ENCODE measurements at regions not wholly inside any gene's neighbourhood (a gene's known extent, or its start where the extent isn't known, plus 50 kb on each side); places are given as distances from the start of the nearest gene placed in this dataset.
"Not testable (repeated sequence)": the region's sequence is repeated elsewhere in the genome, so short reads cannot be mapped to it uniquely, and the experiment has no call there.

DNA sequence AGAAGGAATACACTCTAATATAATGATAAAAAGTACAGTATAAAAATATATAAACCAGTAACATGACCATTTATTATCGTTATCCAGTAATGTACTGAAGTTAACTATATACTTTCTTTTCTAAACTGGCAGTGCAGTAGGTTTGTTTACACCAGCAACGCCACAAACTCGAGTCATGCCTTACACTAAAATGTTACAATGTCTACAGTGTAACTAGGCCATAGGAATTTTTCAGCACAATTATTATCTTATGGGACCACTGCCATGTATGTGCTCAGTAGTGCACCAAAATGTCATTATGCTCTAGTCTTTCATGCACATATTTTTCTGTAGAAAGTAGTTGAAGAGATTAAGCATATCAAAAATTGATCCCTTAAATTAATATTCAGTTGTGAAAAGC, 609.8 kb upstream of the BCHE start:
- DNase-seq (ENCODE audit: low spot score): no peak

DNA sequence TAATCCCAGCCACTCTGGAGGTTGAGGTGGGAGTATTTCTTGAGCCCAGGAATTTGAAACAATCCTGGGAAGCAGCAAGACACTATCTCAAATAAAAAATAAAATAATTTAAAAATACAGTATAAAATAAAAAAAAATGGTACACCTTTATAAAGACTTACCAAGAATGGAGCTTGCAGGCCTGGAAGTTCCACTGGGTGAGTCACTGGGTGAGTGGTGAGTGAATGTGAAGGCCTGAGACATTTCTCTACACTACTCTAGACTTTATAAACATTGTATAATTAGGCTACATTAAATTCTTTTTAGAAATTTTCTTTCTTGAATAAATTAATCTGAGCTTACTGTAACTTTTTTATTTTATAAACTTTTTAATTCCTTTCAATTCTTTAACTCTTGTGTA, 609.1 kb upstream of the BCHE start:
- no peak for DNase-seq (ENCODE audit: low spot score)

DNA sequence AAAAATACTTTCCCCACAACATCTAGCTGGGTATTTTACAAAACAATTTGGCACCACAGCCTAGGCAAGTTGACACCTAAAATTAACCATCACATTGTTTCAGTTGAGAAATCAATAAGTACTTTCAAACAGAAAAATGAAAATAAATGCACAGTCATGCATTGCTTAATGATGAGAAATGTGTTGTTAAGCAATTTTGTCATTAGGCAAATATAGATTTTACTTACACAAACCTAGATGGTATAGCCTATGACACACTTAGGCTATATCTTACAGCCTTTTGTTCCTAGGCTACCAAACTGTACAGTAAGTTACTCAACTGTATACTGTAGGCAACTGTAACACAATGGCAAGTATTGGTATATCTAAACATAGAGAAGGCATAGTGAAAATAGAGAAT, 608.6 kb upstream of the BCHE start:
- DNase-seq (ENCODE audit: low spot score): no peak

DNA sequence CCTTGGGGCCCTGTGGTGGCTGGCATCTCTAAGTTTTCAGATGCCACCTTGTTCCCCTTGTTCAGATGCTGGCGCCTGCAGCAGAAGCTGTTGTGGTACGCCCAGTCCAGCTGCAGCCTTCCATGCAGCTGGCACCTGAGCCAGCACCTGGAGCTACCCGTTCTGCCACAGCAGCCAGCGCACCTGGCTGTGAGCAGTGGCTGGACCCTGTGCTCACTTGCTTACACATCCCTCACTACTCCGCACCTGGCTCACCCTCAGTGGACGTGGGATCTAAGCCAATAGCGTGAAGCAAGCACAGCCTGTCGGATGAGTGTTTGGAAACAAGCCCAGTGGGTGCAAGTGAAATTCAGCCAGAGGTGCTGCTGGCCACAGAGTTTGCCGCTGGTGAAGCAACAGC, 607.5 kb upstream of the BCHE start:
- no peak for DNase-seq (ENCODE audit: low spot score)

DNA sequence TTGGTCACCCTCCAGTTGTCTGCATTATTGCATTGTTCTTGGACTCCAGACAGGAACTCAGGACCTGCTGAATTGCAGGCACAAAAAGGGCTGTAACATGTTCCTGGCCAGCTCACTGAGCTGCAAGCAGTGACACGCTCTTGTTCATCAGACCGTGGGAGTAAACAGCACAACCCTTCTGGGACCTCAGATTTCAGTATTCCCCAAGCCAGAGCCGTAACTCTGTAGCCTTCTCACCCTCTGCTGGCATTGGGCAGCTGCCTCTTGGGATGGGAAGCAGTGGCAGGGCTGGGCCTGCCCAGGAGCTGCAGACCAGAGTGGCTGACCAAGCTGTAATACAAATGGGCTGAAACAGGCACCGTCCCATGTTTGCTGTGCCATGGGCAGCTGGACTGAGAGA, 607.1 kb upstream of the BCHE start:
- DNase-seq (ENCODE audit: low spot score): no peak

DNA sequence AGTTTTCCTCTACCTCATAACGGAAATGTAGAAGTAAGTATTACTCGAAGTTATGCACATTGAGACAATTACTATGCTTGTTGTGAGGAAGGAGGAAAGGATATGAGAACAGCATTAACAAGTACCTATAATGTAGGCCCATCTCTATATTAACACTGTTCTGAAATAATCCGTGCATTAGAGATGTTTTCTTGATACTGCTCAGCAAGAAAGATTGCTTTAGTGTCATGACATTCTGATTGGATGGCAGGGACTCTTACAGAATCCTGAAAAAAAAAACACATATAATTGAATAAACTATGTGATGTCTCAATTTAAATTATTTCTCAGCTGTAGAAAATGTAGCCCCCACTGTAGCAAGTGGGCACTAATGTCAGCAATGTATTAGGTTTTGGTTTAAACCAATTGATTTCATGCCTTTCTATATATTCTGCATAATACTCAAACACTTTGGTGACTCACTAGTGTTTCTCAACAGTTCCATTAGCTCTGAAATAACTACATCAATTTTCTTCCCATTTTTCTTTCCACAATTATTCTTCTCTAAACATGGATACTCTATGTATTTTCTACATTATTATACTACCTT, 598.3 kb upstream of the BCHE start:
- DNase-seq (ENCODE audit: low spot score): no peak

DNA sequence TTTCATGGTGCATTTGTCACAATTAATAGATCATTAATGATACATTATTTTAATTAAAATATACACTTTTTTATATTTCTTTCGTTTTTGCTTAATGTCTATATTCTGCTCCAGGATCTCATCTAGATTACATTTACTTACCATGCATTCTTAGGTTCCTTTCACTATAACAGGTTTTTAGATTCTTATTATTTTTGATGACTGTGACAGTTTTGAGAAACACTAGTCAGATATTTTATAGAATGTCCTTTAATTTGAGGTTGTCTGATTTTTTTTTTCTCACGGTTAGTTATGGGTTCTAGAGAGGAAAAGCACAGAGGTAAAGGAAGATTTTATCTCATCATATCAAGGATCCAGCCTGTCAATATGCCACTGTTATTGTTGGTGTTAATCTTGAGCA, 595.8 kb upstream of the BCHE start:
- no peak for DNase-seq (ENCODE audit: low spot score)

DNA sequence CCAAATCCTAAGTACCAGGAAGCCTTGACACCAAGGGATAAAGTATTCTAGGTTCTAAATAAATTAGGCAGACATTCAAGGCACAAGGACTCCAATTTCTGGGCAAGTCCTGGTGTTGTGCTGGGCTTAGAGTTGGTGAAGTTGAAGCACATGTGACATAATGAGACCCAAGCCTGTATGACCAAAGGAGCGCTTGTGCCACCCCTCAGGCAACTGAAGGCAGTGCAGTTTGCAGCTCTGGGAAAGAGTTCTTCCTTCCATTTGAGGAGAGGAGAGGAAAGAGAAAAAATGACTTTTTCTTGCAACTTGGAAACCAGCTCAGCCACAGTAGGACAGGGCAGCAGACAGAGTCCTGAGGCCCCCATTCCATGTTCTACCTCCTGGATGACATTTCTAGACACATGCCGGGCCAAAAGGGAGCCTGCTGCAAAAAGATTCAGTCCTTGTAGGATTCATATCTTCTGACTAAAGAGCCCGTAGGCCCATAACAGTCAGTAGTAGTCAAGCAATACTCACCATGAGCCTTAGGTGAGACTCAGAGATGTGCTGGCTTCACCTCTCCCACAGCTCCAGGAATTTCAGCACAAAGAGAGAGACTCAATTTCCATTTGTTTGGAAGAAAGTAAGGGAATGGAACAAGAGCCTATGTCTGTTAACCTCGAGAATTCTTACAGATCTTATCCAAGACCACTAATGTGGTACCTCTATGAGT, 588.8 kb upstream of the BCHE start:
- no peak for DNase-seq (ENCODE audit: low spot score)

DNA sequence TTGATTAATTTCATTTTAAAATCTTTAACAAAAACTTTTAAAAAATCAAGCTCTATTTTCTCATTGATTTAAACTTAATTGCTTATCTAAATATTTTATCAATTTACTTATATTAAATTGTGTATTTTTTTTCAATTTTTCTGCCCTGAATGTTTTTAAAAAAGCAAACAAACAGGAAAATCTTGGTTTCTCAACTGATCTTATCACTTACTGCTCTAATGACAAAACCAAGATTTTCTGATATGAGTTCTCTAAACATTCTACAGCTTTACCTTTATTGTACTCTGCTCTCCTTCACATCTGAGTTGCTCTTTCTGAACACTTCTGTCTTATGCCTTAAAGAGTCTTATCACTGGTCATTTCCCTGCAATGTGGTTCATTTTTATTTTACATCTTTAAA, 587.8 kb upstream of the BCHE start:
- no peak for DNase-seq (ENCODE audit: low spot score)

DNA sequence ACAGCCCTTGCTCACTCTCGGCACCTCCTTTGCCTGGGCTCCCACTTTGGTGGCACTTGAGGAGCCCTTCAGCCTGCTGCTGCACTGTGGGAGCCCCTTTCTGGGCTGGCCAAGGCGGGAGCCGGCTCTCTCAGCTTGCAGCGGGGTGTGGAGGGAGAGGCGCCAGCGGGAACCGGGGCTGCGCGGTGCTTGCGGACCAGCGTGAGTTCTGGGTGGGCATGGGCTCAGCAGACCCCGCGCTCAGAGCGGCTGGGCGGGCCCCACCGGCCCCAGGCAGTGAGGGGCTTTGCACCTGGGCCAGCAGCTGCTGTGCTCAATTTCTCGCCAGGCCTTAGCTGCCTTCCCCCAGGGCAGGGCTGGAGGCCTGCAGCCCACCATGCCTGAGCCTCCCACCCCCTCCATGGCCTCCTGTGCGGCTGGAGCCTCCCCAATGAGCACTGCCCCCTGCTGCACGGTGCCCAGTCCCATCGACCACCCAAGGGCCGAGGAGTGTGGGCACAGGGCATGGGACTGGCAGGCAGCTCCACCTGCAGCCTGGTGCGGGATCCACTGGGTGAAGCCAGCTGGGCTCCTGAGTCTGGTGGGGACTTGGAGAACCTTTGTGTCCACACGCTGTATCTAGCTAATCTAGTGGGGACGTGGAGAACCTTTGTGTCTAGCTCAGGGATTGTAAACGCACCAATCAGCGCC, 586.7 kb upstream of the BCHE start:
- not testable (repeated sequence) for DNase-seq (ENCODE audit: low spot score)

DNA sequence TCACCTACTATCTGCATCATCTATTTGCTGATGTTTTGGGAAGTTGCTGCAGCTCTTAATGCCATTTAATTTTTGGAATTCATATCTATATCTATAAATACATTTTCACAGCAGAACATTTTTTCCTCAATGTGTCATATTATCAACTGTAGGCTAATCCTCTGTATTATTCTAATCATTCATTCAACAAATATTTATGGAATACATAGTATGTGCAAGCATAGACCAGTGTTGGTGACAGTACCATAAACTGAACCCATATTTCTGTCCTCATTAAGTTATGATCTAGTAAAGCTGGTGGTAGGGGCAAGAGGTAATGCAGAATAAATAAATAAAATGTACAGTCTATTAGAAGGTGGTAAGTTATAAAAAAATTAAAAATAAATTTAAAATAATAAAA, 585.3 kb upstream of the BCHE start:
- DNase-seq (ENCODE audit: low spot score): peak; percentile 1

DNA sequence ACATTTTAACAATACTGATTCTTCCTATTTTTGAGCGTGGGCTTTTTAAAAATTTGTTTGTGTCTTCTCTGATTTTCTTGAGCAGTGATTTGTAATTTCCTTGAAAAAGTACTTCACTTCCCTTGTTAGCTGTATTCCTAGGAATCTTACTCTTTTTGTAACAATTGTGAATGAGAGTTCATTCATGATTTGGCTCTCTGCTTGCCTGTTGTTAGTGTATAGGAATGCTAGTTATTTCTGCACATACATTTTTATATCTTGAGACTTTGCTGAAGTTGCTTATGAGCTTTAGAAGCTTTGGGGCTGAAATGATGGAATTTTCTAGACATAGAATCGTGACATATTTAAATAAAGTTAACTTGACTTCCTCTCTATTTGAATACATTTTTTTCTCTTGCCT, 582.8 kb upstream of the BCHE start:
- DNase-seq (ENCODE audit: low spot score): no peak

DNA sequence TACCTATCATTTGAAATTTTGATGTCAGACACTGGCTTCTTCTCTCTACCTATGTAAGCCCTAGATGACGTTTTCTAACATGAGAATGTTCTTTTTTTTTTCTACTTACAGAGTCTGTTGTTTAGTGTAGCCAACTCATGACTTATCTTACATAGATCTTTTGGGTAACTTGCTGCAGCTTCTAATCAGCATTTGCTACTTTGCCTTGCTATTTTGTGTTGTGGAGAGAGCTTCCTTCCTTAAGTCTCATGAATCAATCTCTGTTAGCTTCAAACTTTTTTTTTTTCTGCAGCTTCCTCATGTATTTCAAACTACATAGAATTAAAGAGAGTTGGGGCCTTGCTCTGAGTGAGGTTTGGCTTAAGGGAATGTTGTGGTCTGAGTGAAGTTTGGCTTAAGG, 568.7 kb upstream of the BCHE start:
- DNase-seq (ENCODE audit: low spot score): no peak

DNA sequence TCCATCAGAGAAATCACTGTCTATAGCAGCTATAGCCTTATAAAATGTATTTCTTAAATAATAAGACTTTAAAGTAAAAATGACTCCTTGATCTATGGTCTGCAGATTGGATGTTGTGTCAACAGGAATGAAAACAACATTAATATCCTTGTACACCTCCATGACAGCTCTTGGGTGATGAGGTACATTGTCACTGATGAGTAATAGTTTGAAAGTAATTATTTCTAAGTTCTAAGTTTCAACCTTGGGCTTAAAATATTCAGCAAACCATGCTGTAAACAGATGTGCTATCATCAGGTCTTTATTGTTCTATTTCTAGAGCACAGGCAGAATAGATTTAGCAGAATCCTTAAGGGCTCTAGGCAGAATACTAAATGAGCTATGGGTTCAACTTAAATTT, 568.2 kb upstream of the BCHE start:
- no peak for DNase-seq (ENCODE audit: low spot score)

DNA sequence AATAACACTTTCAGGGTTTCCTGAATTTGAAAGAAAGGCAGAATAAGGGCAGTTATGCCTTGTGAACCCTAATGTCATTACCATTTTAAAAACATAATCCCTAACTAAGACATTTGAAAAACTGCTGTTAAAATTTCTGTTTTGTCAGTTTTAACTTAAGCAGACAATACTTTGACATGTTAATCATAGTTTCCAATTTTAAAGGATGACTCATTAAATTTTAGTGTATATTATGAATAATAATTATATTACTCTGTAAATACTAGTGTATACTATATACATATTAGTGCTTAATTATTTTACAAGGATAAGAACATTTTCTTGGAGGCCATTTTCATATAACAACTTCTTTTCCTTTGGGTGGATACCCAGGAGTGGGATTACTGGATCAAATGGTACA, 553.1 kb upstream of the BCHE start:
- no peak for DNase-seq (ENCODE audit: low spot score)

DNA sequence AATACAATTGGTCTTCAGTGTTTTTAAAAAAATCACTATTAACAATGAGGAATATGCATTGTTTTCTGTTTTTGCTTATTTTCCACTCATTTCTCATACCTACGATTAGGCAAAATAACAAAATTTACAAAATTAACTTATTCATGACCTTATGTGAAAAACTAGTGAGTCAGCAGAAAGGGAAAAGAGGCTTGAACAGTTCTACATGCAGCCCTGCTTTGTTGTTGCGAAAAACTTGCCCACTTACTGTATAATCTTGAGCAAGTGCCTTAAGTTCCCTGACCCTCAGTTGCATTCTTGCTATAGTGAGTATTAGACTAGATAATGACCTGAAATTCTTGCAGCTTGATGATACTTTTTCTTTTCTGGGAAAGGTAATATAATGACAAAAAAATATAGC, 551.1 kb upstream of the BCHE start:
- no peak for DNase-seq (ENCODE audit: low spot score)

DNA sequence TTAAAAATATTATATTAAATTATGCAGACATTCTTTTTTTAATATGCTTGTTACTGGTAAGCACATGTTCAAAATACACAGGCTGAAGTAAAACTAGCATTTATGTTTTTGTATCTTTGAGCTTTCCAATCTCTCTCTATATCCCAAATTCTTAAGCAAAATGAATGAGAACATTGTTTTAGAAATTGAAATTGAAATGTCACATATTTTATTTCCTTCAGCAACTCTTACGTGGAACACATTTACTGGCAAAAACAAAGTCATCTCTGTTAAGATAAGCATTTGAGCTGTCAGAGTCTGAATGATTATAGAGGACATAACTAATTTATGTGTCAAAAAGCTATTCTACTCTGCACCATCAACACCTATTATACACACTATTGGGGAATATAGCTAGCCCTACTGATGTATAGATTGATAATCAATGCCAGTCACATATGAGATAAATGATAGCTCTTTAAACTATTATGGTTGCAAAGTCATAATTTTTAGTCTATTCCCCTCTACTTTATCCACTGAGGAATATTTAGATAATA, 535.4 kb upstream of the BCHE start:
- no peak for DNase-seq (ENCODE audit: low spot score)

DNA sequence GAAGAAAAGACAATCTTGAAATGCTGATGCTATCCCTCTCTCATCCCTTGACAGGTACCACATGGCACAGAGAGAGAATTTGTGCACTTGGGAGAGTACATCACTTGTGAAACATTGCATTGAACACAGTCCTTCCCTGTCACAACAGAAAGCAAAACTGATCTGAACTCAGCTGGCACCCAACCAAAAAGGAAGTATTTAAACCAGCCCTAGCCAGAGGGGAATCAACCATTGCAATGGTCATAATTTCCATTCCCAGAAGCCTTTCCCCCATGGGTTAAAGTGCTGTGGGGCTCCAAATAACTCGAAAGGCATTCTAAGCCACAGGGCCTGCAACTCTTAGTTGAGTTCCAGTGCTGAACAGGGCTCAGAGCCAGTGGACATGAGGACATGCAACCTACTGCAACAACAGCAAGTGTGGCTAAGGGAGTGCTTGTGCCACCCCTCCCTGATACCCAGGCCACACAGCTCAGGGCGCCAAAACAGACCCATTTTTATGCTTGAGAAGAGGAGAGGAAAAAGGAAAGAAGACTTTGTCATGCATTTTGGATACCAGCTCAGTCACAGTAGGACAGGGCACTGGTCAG, 530.8 kb upstream of the BCHE start:
- no peak for DNase-seq (ENCODE audit: low spot score)

DNA sequence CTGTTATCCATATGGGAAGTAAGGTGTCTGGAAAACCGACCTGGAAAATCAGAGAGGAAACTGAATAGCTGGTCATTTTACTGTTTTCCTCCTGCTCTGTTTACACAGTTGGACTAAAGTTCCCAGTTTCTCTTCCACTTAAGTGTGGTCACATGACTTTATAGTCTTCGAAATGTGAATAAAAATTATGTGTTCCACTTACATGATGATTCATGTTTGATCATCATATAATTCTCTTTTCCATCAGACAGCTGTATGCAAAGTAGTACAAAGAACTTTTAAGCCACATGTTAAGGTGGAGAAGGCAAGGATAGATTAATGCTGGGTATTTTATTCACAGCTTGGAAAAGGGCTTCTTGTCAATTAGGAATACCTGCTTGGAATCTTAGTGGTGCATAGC, 525.5 kb upstream of the BCHE start:
- no peak for DNase-seq (ENCODE audit: low spot score)

DNA sequence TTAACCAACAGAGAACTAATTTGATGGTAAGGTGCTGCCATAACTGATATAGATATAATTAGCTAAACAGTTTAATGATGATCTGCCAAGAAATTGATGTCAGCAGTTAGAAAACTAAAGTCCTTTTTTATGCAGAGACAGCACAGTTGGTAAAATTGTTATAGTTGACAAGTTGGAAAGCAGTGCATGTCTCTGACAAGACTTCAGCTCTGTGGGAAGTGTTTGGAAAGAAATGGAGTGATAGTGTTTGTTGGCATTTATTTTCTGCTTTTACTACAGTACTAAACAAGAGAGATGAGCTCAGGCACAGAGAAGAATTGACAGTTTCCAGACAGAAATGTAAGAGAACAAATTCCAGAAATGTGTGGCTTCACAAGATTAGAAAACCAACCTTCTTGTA, 523.5 kb upstream of the BCHE start:
- DNase-seq (ENCODE audit: low spot score): no peak

DNA sequence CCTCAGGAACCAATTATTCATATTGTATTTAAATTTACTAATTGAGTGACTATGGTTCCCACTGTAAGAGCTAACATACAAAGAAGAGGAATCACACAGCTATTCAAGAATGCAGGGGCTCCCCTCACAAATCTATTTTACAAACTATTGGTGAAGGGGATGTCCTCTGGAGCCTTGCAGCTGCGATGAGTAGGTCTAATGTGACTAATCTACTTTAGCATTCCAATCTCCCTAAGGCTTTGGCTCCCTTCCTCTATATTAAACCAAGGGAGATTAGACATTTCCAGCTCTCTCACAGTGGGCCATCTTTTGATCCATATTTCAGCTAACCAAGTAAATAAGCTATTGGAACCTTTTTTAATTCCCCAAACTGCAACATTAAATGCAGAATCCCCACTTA, 514.2 kb upstream of the BCHE start:
- no peak for DNase-seq (ENCODE audit: low spot score)

DNA sequence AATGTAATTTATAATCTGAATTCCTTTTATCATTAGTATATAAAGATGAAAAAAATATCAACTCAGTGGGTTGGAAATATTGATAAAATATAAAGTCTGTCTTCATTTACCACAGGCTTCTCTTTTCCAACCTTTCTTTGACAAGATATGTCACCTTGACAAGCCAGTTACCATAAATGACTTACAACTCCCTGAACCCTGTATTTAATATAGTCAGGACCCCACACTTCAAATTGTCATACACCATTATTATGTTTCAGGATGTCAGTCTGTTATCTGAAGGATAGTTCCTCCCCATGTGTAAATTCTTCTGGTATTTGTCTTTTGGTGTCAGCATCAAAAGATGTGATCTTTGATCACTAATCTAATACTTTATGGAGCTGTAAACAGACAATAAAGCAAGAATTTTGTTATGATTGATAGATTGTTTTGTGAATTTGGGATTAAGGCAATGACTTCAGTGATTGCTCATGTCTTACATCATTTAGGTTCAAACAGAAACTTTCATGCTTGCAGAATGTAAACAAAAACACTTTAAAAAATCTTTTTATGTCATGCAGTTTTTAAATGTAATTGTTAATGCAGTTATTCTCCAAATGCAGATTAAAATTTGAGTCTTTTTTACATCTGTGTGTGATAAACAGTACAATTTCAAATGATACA, 503.5 kb upstream of the BCHE start:
- DNase-seq (ENCODE audit: low spot score): no peak

DNA sequence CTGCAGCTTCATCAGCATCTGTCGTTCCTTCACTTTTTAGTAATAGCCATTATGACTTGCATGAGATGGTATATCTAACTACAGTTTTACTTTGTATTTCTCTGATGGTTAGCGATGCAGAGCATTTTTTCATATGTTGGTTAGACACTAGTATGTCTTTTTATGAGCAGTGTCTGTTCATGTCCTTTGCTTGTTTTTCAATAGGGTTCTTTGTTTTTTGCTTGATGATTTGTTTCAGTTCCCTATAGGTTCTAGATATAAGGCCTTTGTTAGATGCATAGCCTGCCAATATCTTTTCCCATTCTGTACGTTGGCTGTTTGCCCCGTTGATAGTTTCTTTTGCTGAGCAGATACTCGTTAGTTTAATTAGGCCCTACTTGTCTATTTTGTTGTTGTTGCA, 487.2 kb upstream of the BCHE start:
- no peak for DNase-seq (ENCODE audit: low spot score)
